ENCODE measurements at regions not wholly inside any gene's neighbourhood (a gene's known extent, or its start where the extent isn't known, plus 50 kb on each side); places are given as distances from the start of the nearest gene placed in this dataset.

- no peaks in the 10 kb centered on the region for H3K27me3 ChIP-seq (replicated peaks; ENCODE audit: insufficient read depth, low read depth, low read length, poor library complexity)
- H3K9me3 ChIP-seq (ENCODE audit: low read depth, low read length, poor library complexity, severe bottlenecking), result no peaks in the 10 kb centered on the region
- no peaks in the 10 kb centered on the region for H3K36me3 ChIP-seq (ENCODE audit: insufficient read depth, low read length, poor library complexity, severe bottlenecking)
- no peaks in the 10 kb centered on the region for H3K4me1 ChIP-seq (ENCODE audit: insufficient read depth, low read length, poor library complexity, severe bottlenecking)
- no peak overlapping the region for H3K27ac ChIP-seq (ENCODE audit: low read depth, low read length, poor library complexity, severe bottlenecking)
- TF ChIP-seq CTCF (conservative IDR thresholded peaks at IDR 0.05; ENCODE audit: low read depth, low read length), result no peak
- TF ChIP-seq EZH2 (IDR thresholded peaks at IDR 0.05; ENCODE audit: borderline replicate concordance, low read depth, low read length, poor library complexity, severe bottlenecking), result no peak
- ChIA-PET CTCF (no interaction called here), POLR2A (ENCODE audit: low non-redundant PET) (no interaction called here)
- no peak overlapping the region for H3K4me3 ChIP-seq (ENCODE audit: low read depth, low read length, poor library complexity, severe bottlenecking)
- no TSS peak for BruUV-seq (replicated peaks)
- intact Hi-C loops (cut with micrococcal nuclease; ENCODE audit: unreplicated experiment), result no loop called here
- DNase-seq (ENCODE audit: low spot score), result no peak
Observed at GRCh38 chrX:99722094-99722493, 688.0 kb downstream of the PCDH19 start.

GRCh38 chrX:99719140-99719539 is 690.9 kb downstream of the PCDH19 start:
- intact Hi-C loops (cut with micrococcal nuclease; ENCODE audit: unreplicated experiment), result no loop called here
- H3K9me3 ChIP-seq (ENCODE audit: low read depth, low read length, poor library complexity, severe bottlenecking), result no peaks in the 10 kb centered on the region
- no TSS peak for BruUV-seq (replicated peaks)
- no peak overlapping the region for H3K27ac ChIP-seq (ENCODE audit: low read depth, low read length, poor library complexity, severe bottlenecking)
- no peak for DNase-seq (ENCODE audit: low spot score)
- no peaks in the 10 kb centered on the region for H3K36me3 ChIP-seq (ENCODE audit: insufficient read depth, low read length, poor library complexity, severe bottlenecking)
- no peaks in the 10 kb centered on the region for H3K4me1 ChIP-seq (ENCODE audit: insufficient read depth, low read length, poor library complexity, severe bottlenecking)
- no peak for TF ChIP-seq CTCF (conservative IDR thresholded peaks at IDR 0.05; ENCODE audit: low read depth, low read length)
- no peak for TF ChIP-seq EZH2 (IDR thresholded peaks at IDR 0.05; ENCODE audit: borderline replicate concordance, low read depth, low read length, poor library complexity, severe bottlenecking)
- ChIA-PET POLR2A (ENCODE audit: low non-redundant PET) (no interaction called here), CTCF (no interaction called here)
- no peaks in the 10 kb centered on the region for H3K27me3 ChIP-seq (replicated peaks; ENCODE audit: insufficient read depth, low read depth, low read length, poor library complexity)
- no peak overlapping the region for H3K4me3 ChIP-seq (ENCODE audit: low read depth, low read length, poor library complexity, severe bottlenecking)

- Histone ChIP-seq H3K4me1 (ENCODE audit: insufficient read depth, low read length, poor library complexity, severe bottlenecking) (no peaks in the 10 kb centered on the region), H3K27ac (ENCODE audit: low read depth, low read length, poor library complexity, severe bottlenecking) (no peak overlapping the region), H3K9me3 (ENCODE audit: low read depth, low read length, poor library complexity, severe bottlenecking) (no peaks in the 10 kb centered on the region), H3K27me3 (replicated peaks; ENCODE audit: insufficient read depth, low read depth, low read length, poor library complexity) (no peaks in the 10 kb centered on the region), H3K36me3 (ENCODE audit: insufficient read depth, low read length, poor library complexity, severe bottlenecking) (no peaks in the 10 kb centered on the region), H3K4me3 (ENCODE audit: low read depth, low read length, poor library complexity, severe bottlenecking) (no peak overlapping the region)
- TF ChIP-seq EZH2 (IDR thresholded peaks at IDR 0.05; ENCODE audit: borderline replicate concordance, low read depth, low read length, poor library complexity, severe bottlenecking) (no peak), CTCF (conservative IDR thresholded peaks at IDR 0.05; ENCODE audit: low read depth, low read length) (no peak)
- no TSS peak for BruUV-seq (replicated peaks)
- intact Hi-C loops (cut with micrococcal nuclease; ENCODE audit: unreplicated experiment), result no loop called here
- DNase-seq (ENCODE audit: low spot score), result no peak
- ChIA-PET POLR2A (ENCODE audit: low non-redundant PET) (no interaction called here), CTCF (no interaction called here)
Observed at GRCh38 chrX:99717716-99718115, 692.4 kb downstream of the PCDH19 start.

Measured in A673 (cell line).